Muscle layer of colon (tissue), 2 donors: ENCODE measurements at regions not wholly inside any gene's neighbourhood (a gene's known extent, or its start where the extent isn't known, plus 50 kb on each side); places are given as distances from the start of the nearest gene placed in this dataset.

ENCODE experiments used
- H3K27ac ChIP-seq: one replicate; pipeline ENCODE4 v1.7.0; 2013; ENCODE audit warnings: low read depth, mild to moderate bottlenecking, low read length, moderate library complexity
- H3K27me3 ChIP-seq, 2 donors: one replicate each; pipeline ENCODE4 v1.7.0; 2013; ENCODE audit warnings: low read length in 2 of 2, mild to moderate bottlenecking in 2 of 2; ENCODE audit not compliant: insufficient read depth in 2 of 2, control insufficient read depth in 1 of 2
- H3K36me3 ChIP-seq: one replicate; pipeline ENCODE4 v1.7.0; 2013; ENCODE audit warnings: mild to moderate bottlenecking, low read length; ENCODE audit not compliant: insufficient read depth
- H3K4me1 ChIP-seq: one replicate; pipeline ENCODE4 v1.7.0; 2013; ENCODE audit warnings: mild to moderate bottlenecking, low read length; ENCODE audit not compliant: insufficient read depth
- H3K4me3 ChIP-seq, 2 donors: one replicate each; pipeline ENCODE4 v1.7.0; 2013; ENCODE audit warnings: low read length in 2 of 2, low read depth in 1 of 2, mild to moderate bottlenecking in 1 of 2, moderate library complexity in 1 of 2
- H3K9ac ChIP-seq: one replicate; pipeline ENCODE4 v1.7.0; 2013; ENCODE audit warnings: low read length
- H3K9me3 ChIP-seq: one replicate; pipeline ENCODE4 v1.7.0; 2013; ENCODE audit warnings: mild to moderate bottlenecking, low read length
- donor health status: abdominal sarcoma.
- donor health status: Adenocarcinoma of cecum.

- Histone ChIP-seq H3K27ac (no peak overlapping the region), H3K9me3 (no peaks in the 10 kb centered on the region), H3K4me1 (no peaks in the 10 kb centered on the region), H3K27me3 (no peaks in the 10 kb centered on the region), H3K36me3 (no peaks in the 10 kb centered on the region), H3K9ac (no peak overlapping the region), H3K4me3 (no peak overlapping the region)
These were observed 504.4 kb downstream of the TCERG1L start for GRCh38 chr10:130807096-130807495.

- no peak overlapping the region for H3K27ac ChIP-seq
- no peaks in the 10 kb centered on the region for H3K9me3 ChIP-seq
- H3K4me3 ChIP-seq, result no peak overlapping the region
- no peaks in the 10 kb centered on the region for H3K4me1 ChIP-seq
- H3K36me3 ChIP-seq, result no peaks in the 10 kb centered on the region
- no peaks in the 10 kb centered on the region for H3K27me3 ChIP-seq
- no peak overlapping the region for H3K9ac ChIP-seq
These were observed 503.8 kb downstream of the TCERG1L start for GRCh38 chr10:130807721-130808120.

- H3K27ac ChIP-seq, result no peak overlapping the region
- no peak overlapping the region for H3K4me3 ChIP-seq
- H3K36me3 ChIP-seq, result no peaks in the 10 kb centered on the region
- H3K27me3 ChIP-seq, result no peaks in the 10 kb centered on the region
- H3K9me3 ChIP-seq, result no peaks in the 10 kb centered on the region
- H3K4me1 ChIP-seq, result no peaks in the 10 kb centered on the region
- H3K9ac ChIP-seq, result no peak overlapping the region
These were observed 503.3 kb downstream of the TCERG1L start for GRCh38 chr10:130808243-130808642.

GRCh38 chr10:130808686-130809085 is 502.8 kb downstream of the TCERG1L start:
- Histone ChIP-seq H3K27me3 (no peaks in the 10 kb centered on the region), H3K4me1 (no peaks in the 10 kb centered on the region), H3K27ac (no peak overlapping the region), H3K4me3 (no peak overlapping the region), H3K9me3 (no peaks in the 10 kb centered on the region), H3K36me3 (no peaks in the 10 kb centered on the region), H3K9ac (no peak overlapping the region)

GRCh38 chr10:130809181-130809580 is 502.3 kb downstream of the TCERG1L start:
- Histone ChIP-seq H3K9me3 (no peaks in the 10 kb centered on the region), H3K36me3 (no peaks in the 10 kb centered on the region), H3K4me1 (no peaks in the 10 kb centered on the region), H3K9ac (no peak overlapping the region), H3K4me3 (no peak overlapping the region), H3K27me3 (no peaks in the 10 kb centered on the region), H3K27ac (no peak overlapping the region)

GRCh38 chr10:130809761-130810515 is 501.6 kb downstream of the TCERG1L start:
- Histone ChIP-seq H3K4me3 (no peak overlapping the region), H3K4me1 (no peaks in the 10 kb centered on the region), H3K27ac (no peak overlapping the region), H3K27me3 (no peaks in the 10 kb centered on the region), H3K9me3 (no peaks in the 10 kb centered on the region), H3K36me3 (no peaks in the 10 kb centered on the region), H3K9ac (no peak overlapping the region)

GRCh38 chr10:130810856-130811255 is 500.7 kb downstream of the TCERG1L start:
- no peaks in the 10 kb centered on the region for H3K27me3 ChIP-seq
- no peak overlapping the region for H3K9ac ChIP-seq
- no peaks in the 10 kb centered on the region for H3K36me3 ChIP-seq
- no peaks in the 10 kb centered on the region for H3K4me1 ChIP-seq
- no peaks in the 10 kb centered on the region for H3K9me3 ChIP-seq
- H3K27ac ChIP-seq, result no peak overlapping the region
- H3K4me3 ChIP-seq, result no peak overlapping the region

GRCh38 chr10:130812381-130813148 is 499.0 kb downstream of the TCERG1L start:
- H3K27me3 ChIP-seq, result no peaks in the 10 kb centered on the region
- no peaks in the 10 kb centered on the region for H3K4me1 ChIP-seq
- H3K9me3 ChIP-seq, result no peaks in the 10 kb centered on the region
- no peak overlapping the region for H3K27ac ChIP-seq
- H3K9ac ChIP-seq, result no peak overlapping the region
- H3K36me3 ChIP-seq, result no peaks in the 10 kb centered on the region
- H3K4me3 ChIP-seq, result no peak overlapping the region

GRCh38 chr10:130814610-130815009 is 496.9 kb downstream of the TCERG1L start:
- Histone ChIP-seq H3K4me1 (no peaks in the 10 kb centered on the region), H3K27ac (no peak overlapping the region), H3K4me3 (no peak overlapping the region), H3K36me3 (no peaks in the 10 kb centered on the region), H3K9me3 (no peaks in the 10 kb centered on the region), H3K27me3 (no peaks in the 10 kb centered on the region), H3K9ac (no peak overlapping the region)

GRCh38 chr10:130816116-130816901 is 495.2 kb downstream of the TCERG1L start:
- Histone ChIP-seq H3K9me3 (no peaks in the 10 kb centered on the region), H3K36me3 (no peaks in the 10 kb centered on the region)

GRCh38 chr10:130817046-130817624 is 494.4 kb downstream of the TCERG1L start:
- no peaks in the 10 kb centered on the region for H3K27me3 ChIP-seq
- no peak overlapping the region for H3K27ac ChIP-seq
- no peaks in the 10 kb centered on the region for H3K9me3 ChIP-seq
- H3K9ac ChIP-seq, result no peak overlapping the region
- H3K4me1 ChIP-seq, result no peaks in the 10 kb centered on the region
- no peaks in the 10 kb centered on the region for H3K36me3 ChIP-seq
- H3K4me3 ChIP-seq, result no peak overlapping the region

More at GRCh38 chr10:130816116-130816901, 495.2 kb downstream of the TCERG1L start:
- Histone ChIP-seq H3K27me3 (no peaks in the 10 kb centered on the region), H3K4me1 (no peaks in the 10 kb centered on the region), H3K9ac (no peak overlapping the region), H3K4me3 (no peak overlapping the region), H3K27ac (no peak overlapping the region)
